ENCODE measurements at regions not wholly inside any gene's neighbourhood (a gene's known extent, or its start where the extent isn't known, plus 50 kb on each side); places are given as distances from the start of the nearest gene placed in this dataset.
A peak's percentile ranks its signal among the peaks of the same experiment; 100 is the strongest.
"Not testable (repeated sequence)": the region's sequence is repeated elsewhere in the genome, so short reads cannot be mapped to it uniquely, and the experiment has no call there.

DNA sequence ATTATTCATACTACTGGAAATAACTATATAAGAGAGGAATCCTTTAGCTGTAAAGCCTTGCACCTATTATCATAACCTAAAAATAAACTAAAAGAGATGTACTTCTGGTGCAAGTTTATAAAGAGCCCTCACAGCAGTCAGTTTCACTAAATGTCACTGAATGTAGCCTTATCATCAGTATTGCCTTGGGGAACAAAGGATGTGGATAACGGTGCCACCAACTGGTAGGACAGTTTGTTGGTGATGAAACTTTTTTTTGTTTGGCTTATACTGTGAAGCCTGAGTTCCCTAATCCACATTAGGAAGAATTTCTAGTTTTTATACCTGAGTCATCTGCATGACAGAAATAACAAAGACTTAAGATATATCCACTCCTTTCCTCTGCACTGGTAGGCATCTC lies 117.9 kb upstream of the COL1A2 start:
- DNase-seq = peak; percentile 9

- no peak for DNase-seq
These were observed 117.5 kb upstream of the COL1A2 start for GRCh38 chr7:94277236-94277635.

GRCh38 chr7:94280851-94281250 lies 113.8 kb upstream of the COL1A2 start:
- DNase-seq = no peak

- no peak for DNase-seq
These were observed 110.6 kb upstream of the COL1A2 start for GRCh38 chr7:94284104-94284503.

- DNase-seq = no peak
These were observed 108.6 kb upstream of the COL1A2 start for GRCh38 chr7:94286111-94286510.

DNA sequence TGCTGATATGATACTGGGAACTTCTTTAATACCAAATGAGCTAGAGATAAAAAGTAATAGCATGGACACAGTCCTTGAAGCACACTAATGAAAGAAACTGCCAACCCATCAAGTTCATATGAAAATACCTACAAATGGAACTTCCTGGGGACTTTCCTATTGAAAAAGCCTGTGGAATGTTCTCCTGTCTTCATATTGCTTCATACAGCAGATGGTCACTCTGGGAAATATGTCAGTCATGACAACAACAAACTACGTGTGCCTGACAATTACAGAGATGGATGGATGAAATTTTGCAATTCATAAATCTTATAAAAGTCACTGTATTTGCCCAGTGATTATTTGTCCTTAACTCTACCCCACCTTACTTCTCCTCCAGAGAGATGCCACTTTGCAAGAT lies 106.6 kb upstream of the COL1A2 start:
- DNase-seq = no peak

DNA sequence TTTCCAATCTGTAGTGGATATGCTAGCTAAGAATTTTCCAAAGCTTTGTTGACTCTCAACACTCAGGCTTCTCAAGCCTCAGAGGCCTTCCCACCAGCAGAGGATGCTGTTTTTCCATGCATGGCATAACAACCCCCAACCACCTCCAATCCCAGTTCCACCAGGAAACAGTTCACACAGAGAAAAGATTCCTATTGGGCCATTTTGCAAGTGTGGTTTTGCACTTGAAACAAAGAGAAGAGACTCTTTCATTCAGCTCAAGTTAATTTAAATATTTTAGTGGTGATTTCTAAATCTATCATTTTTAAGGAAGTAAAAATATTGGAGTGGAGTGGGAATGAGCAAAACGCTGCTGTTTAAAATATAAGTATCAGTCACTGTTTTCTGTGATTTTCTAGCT lies 105.6 kb upstream of the COL1A2 start:
- peak; percentile 65 for DNase-seq

DNA sequence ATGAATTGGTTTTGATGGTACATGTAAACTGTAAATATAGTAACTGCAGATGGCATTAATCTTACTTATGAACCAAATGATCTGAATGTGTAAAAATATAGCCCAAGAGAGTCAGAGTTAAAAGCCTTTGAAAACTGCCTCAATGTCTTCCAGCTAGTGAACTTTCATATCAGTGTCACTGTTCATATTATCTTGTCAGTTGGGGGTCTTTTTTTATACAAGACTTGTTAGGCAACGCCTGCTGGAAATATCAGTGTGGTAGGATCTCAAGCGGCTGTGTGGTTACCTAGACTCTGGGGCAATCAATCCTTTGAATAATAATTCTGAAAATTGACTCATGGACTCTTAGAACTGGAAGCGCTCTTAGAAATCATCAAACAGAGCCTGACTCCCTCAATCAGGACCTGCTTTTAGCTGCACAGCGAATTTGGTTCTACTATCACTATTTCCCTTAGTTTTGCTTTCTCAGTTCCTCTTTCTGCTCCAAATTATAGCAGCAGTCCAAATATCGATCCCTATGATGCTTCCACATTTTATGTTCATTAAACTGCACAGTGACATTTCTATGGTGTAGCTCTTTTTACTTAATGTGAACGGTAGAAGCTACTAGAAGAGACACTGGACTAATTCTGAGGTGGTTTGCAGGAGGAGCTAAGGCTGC lies 100.1 kb upstream of the COL1A2 start:
- no peak for DNase-seq

GRCh38 chr7:94295850-94296249 lies 98.8 kb upstream of the COL1A2 start:
- DNase-seq = peak; percentile 53

GRCh38 chr7:94296881-94297280 lies 97.8 kb upstream of the COL1A2 start:
- DNase-seq = no peak

DNA sequence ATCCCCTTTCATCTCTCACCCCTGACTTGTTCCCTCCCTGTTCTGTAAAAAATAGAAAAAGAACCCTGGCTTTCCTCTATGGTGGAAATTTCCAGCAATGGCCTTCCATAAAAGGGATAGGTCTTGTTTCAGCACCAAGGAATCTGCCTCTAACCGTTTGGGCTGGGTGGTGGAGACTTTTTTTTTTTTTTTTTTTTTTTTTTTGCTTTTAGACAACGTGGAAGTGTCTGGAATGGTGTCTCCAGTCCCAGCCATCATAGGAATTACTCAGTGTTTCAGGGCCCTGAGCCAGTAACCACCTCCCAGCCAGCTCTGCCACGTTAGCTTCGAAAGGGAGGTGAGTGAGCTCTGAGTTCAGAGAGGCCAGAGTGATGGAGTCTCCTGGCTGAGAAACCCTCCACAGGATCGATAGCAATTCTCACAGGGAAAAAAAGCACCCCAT lies 97.3 kb upstream of the COL1A2 start:
- DNase-seq = no peak

- no peak for DNase-seq
These were observed 95.8 kb upstream of the COL1A2 start for GRCh38 chr7:94298943-94299342.

GRCh38 chr7:94300176-94300835 lies 94.4 kb upstream of the COL1A2 start:
- DNase-seq = peak; percentile 23

GRCh38 chr7:94301024-94301586 lies 93.6 kb upstream of the COL1A2 start:
- peak; percentile 32 for DNase-seq

DNA sequence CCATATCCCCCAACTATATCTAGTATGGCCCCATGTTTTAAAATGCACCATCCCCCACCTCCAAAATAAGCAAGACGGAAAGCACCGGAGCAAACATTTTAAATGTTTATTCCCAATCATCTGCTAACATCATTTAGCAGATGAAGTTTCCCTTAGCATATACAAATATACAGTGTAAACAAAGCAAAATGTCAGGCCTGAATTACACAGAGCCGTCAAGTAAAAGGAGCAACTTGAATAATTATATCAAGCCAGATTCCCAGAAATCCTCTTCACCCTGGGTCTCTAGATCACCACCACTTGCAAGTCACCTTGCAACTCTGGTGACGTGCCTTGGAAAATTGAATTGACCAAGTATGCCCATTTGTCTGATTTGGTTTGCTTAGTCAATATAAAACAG lies 91.6 kb upstream of the COL1A2 start:
- no peak for DNase-seq

GRCh38 chr7:94303695-94304094 lies 91.0 kb upstream of the COL1A2 start:
- no peak for DNase-seq

GRCh38 chr7:94304878-94305277 lies 89.8 kb upstream of the COL1A2 start:
- no peak for DNase-seq

DNA sequence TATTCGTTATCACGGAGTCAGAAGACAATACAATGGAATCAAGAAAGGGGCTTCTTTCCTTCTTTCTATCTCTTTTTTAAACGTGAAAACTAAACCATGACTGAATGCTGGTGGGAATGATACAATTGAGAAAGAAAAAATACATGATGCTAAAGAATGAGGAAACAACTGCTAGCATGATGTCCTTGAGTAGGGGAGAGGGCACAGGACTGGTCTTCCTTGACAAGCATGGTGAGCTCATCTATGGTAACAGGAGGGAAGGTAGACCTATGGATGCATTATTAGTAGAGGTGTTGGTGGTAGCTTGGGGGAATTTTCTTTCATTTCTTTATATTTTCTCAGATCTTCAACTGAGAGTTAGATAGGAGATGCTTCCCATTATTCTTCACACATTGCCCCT lies 88.9 kb upstream of the COL1A2 start:
- no peak for DNase-seq

DNA sequence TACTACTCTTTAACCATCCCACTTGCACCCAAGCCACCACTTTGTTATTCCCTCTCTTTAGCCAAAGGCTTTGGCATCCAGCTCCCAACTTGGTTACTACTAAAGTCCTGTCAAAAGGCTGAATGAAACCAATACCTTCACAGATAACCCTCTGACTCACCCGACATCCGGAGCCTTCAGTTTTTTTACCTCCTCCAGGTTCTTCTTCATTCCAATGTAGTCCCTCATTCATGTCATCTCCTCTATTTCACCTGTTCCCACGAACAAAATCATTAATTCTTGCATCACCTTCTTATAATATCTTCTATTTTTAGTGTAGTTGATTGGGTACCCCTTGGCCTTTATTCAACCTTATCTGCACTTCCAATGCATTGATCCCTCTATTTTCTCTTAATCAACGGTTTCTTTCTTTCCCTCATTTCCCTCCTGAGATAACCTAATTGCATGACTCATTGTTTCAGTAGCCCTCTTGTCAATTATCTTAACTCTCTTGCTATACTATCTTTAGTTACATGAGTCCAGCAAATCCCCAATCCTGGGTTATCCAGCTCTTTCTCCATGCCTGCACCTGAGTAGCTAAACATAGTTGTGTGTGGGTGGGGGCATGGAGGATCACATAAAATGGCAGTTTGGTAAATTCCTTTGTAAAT lies 87.2 kb upstream of the COL1A2 start:
- no peak for DNase-seq

- DNase-seq = no peak
These were observed 83.2 kb upstream of the COL1A2 start for GRCh38 chr7:94311515-94311914.

- no peak for DNase-seq
These were observed 80.8 kb upstream of the COL1A2 start for GRCh38 chr7:94313926-94314325.

GRCh38 chr7:94314413-94315410 lies 80.0 kb upstream of the COL1A2 start:
- no peak for DNase-seq

DNA sequence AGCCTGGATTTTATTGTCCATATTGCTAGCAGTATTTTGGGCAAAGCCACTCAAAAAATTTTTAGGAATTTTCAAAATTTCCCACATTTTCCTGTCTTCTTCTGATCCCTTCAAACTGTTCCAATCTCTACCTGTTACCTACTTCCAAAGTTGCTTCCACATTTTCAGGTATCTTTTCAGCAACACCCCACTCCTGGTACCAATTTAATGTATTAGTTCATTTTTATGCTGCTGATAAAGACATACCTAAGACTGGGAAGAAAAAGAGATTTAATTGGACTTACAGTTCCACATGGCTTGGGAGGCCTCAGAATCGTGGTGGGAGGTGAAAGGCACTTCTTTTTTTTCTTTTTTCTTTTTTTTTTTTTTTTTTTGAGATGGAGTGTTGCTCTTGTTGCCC lies 73.6 kb upstream of the COL1A2 start:
- not testable (repeated sequence) for DNase-seq

Data from DMS 273 treated with DMSO at 0.1 percent for 48 hours (cell line).